ENCODE measurements at regions not wholly inside any gene's neighbourhood (a gene's known extent, or its start where the extent isn't known, plus 50 kb on each side); places are given as distances from the start of the nearest gene placed in this dataset.

DNA sequence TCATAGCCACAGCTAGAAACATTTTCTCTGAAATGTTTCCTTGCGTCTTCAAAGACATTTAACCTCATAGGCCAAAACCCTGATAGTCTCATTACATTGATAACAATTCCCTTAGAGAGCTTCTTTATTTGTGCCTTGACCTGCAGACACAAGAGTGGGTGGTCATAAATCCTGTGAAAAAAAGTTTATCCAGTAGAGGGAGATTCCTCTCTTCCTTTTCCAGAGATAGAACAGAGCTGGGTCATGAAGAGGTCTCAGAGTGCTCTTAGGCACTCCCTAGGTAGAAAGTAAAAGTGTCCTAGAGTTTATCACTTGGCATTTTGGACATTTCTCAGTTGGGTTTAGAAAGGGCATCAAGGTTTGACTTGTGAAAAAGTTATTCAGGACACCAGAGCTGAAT is 426.1 kb downstream of the NUF2 start:
- Histone ChIP-seq H3K9me3 (ENCODE audit: control insufficient read depth, low read depth, low read length) (no peaks in the 10 kb centered on the region), H4K5ac (ENCODE audit: insufficient read length, low read depth, low read length) (no peak overlapping the region), H3K4ac (ENCODE audit: low read depth, low read length) (no peak overlapping the region), H2BK15ac (ENCODE audit: low read depth, low read length) (no peak overlapping the region), H3K79me2 (ENCODE audit: insufficient read depth, low read length) (no peaks in the 10 kb centered on the region), H3T11ph (ENCODE audit: low read length) (no peak overlapping the region), H3K14ac (ENCODE audit: insufficient read depth, low read length) (no peak overlapping the region), H2BK5ac (ENCODE audit: insufficient read length, low read length) (no peak overlapping the region), H3K23ac (ENCODE audit: insufficient read length, low read depth, low read length) (no peak overlapping the region), H2BK12ac (ENCODE audit: insufficient read length, low read depth, low read length) (no peak overlapping the region), H3K4me1 (ENCODE audit: insufficient read depth, low read length) (no peaks in the 10 kb centered on the region), H3K79me1 (ENCODE audit: insufficient read depth, low read depth, low read length, poor library complexity, severe bottlenecking) (no peaks in the 10 kb centered on the region), H3K9ac (ENCODE audit: extremely low read depth, insufficient read length, low read length) (no peak overlapping the region), H3K23me2 (ENCODE audit: insufficient read length, low read depth, low read length, poor library complexity, severe bottlenecking) (no peaks in the 10 kb centered on the region), H3K27ac (ENCODE audit: insufficient read length, low read depth, low read length) (no peak overlapping the region), H2AK5ac (ENCODE audit: insufficient read length, low read length) (no peak overlapping the region), H4K8ac (replicated peaks; ENCODE audit: insufficient read length, low read depth, low read length) (no peak overlapping the region), H2BK20ac (ENCODE audit: low read depth, low read length, poor library complexity, severe bottlenecking) (no peak overlapping the region), H3K27me3 (ENCODE audit: insufficient read depth, low read length) (no peaks in the 10 kb centered on the region), H3K56ac (ENCODE audit: insufficient read length, low read depth, low read length) (no peak overlapping the region), H2BK120ac (ENCODE audit: low read depth, low read length, poor library complexity, severe bottlenecking) (no peak overlapping the region), H3K4me2 (ENCODE audit: insufficient read depth, insufficient read length, low read length) (no peak overlapping the region), H2AFZ (ENCODE audit: low read length) (no peak overlapping the region), H4K91ac (ENCODE audit: insufficient read length, low read depth, low read length) (no peak overlapping the region), H4K20me1 (ENCODE audit: control insufficient read depth, insufficient read depth, insufficient read length) (no peaks in the 10 kb centered on the region), H3K18ac (ENCODE audit: insufficient read length, low read depth, low read length) (no peak overlapping the region)
- no peaks in the 10 kb centered on the region; the same call in 1 of the 2 replicates for H3K27me3 Mint-ChIP-seq (ENCODE audit: low read depth)
- TF ChIP-seq, protein P1, sequence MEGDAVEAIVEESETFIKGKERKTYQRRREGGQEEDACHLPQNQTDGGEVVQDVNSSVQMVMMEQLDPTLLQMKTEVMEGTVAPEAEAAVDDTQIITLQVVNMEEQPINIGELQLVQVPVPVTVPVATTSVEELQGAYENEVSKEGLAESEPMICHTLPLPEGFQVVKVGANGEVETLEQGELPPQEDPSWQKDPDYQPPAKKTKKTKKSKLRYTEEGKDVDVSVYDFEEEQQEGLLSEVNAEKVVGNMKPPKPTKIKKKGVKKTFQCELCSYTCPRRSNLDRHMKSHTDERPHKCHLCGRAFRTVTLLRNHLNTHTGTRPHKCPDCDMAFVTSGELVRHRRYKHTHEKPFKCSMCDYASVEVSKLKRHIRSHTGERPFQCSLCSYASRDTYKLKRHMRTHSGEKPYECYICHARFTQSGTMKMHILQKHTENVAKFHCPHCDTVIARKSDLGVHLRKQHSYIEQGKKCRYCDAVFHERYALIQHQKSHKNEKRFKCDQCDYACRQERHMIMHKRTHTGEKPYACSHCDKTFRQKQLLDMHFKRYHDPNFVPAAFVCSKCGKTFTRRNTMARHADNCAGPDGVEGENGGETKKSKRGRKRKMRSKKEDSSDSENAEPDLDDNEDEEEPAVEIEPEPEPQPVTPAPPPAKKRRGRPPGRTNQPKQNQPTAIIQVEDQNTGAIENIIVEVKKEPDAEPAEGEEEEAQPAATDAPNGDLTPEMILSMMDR (conservative IDR thresholded peaks at IDR 0.05), result peak; percentile 49; the same call in 2 of the 3 replicates
- H3K9me3 Mint-ChIP-seq, result peaks cover 16% of the 10 kb centered on the region in 2 experiments; a peak in 4 of 5 replicates
- no peak overlapping the region for H3K4me3 Mint-ChIP-seq
- WGBS (ENCODE audit: extremely low coverage, insufficient read length, low lambda C conversion rate), result no CpG with 5 or more reads among the region's 1 CpG
- no peak overlapping the region for H3K27ac Mint-ChIP-seq
- no peak for DNase-seq
- peaks cover 4 to 9% of the 10 kb centered on the region in 2 experiments; a peak in 3 of 4 replicates for H3K4me1 Mint-ChIP-seq
- peaks cover 10 to 18% (median 12%) of the 10 kb centered on the region in 3 experiments for H3K36me3 Mint-ChIP-seq (ENCODE audit: insufficient read depth in 1 of 3, low read depth in 3 of 3)
